NCI-H2196 (cell line): ENCODE measurements at regions not wholly inside any gene's neighbourhood (a gene's known extent, or its start where the extent isn't known, plus 50 kb on each side); places are given as distances from the start of the nearest gene placed in this dataset.

Experiments
- DNase-seq: peaks from one replicate; lab custom pipeline; 2025; ENCODE audit not compliant: unreplicated experiment; lab: John Stamatoyannopoulos, UW

GRCh38 chr15:39482459-39482858 lies 98.4 kb upstream of the THBS1 start:
- DNase-seq = no peak

GRCh38 chr15:39486621-39487457 lies 94.0 kb upstream of the THBS1 start:
- no peak for DNase-seq

GRCh38 chr15:39487458-39487735 lies 93.5 kb upstream of the THBS1 start:
- no peak for DNase-seq

GRCh38 chr15:39488516-39488915 lies 92.4 kb upstream of the THBS1 start:
- DNase-seq = no peak

GRCh38 chr15:39488961-39489360 lies 91.9 kb upstream of the THBS1 start:
- DNase-seq = no peak

- no peak for DNase-seq
Observed at GRCh38 chr15:39491115-39491885, 89.6 kb upstream of the THBS1 start.

GRCh38 chr15:39491886-39492490 lies 88.9 kb upstream of the THBS1 start:
- no peak for DNase-seq

GRCh38 chr15:39493424-39494067 lies 87.3 kb upstream of the THBS1 start:
- DNase-seq = no peak

- no peak for DNase-seq
Observed at GRCh38 chr15:39494462-39494861, 86.4 kb upstream of the THBS1 start.

- no peak for DNase-seq
Observed at GRCh38 chr15:39495871-39496840, 84.7 kb upstream of the THBS1 start.

GRCh38 chr15:39497016-39497758 lies 83.7 kb upstream of the THBS1 start:
- DNase-seq = no peak

- DNase-seq = no peak
Observed at GRCh38 chr15:39497759-39498565, 82.9 kb upstream of the THBS1 start.

GRCh38 chr15:39498629-39499028 lies 82.2 kb upstream of the THBS1 start:
- DNase-seq = no peak

- no peak for DNase-seq
Observed at GRCh38 chr15:39499042-39499441, 81.8 kb upstream of the THBS1 start.

- DNase-seq = no peak
Observed at GRCh38 chr15:39499681-39500080, 81.2 kb upstream of the THBS1 start.

GRCh38 chr15:39501366-39502081 lies 79.4 kb upstream of the THBS1 start:
- no peak for DNase-seq

GRCh38 chr15:39502082-39502447 lies 78.8 kb upstream of the THBS1 start:
- no peak for DNase-seq

- no peak for DNase-seq
Observed at GRCh38 chr15:39502611-39503195, 78.2 kb upstream of the THBS1 start.
